Left lung (tissue), 4 donors: ENCODE measurements at regions not wholly inside any gene's neighbourhood (a gene's known extent, or its start where the extent isn't known, plus 50 kb on each side); places are given as distances from the start of the nearest gene placed in this dataset.

Experiments
- ATAC-seq: fragments of 200-7000 bp; cut with Tn5 transposase; one replicate; pipeline ENCODE4 v1.9.1; 2020; ENCODE audit warnings: moderate library complexity
- DNase-seq, 4 donors: peaks; one replicate each; pipeline ENCODE4 v3.0.0-alpha.2; 2013 to 2020
- H3K27ac ChIP-seq, 2 donors: fragments of 200-600 bp; sonication (generic) in 1 of 2; one replicate each; pipeline versions ENCODE4 v1.5.0 to v1.8.0; 2020 to 2021
- H3K27me3 ChIP-seq, 2 donors: fragments of 200-600 bp; sonication (generic) in 1 of 2; one replicate each; pipeline versions ENCODE4 v1.5.0 to v1.8.0; 2020 to 2021
- H3K36me3 ChIP-seq, 2 donors: fragments of 200-600 bp; sonication (generic) in 1 of 2; one replicate each; pipeline versions ENCODE4 v1.5.0 to v1.8.0; 2020 to 2021
- H3K4me1 ChIP-seq, 2 donors: fragments of 200-600 bp; one replicate each; pipeline ENCODE4 v1.8.0; 2021
- H3K4me3 ChIP-seq, 2 donors: fragments of 200-600 bp; sonication (generic) in 1 of 2; one replicate each; pipeline versions ENCODE4 v1.5.0 to v1.8.0; 2020 to 2021; ENCODE audit warnings: mild to moderate bottlenecking in 1 of 2
- H3K9me3 ChIP-seq, 2 donors: fragments of 200-600 bp; sonication (generic) in 1 of 2; one replicate each; pipeline versions ENCODE4 v1.5.0 to v1.8.0; 2020 to 2021
- CTCF ChIP-seq, 2 donors: fragments of 200-600 bp; sonication (generic) in 1 of 2; IDR thresholded peaks; one replicate each; pipeline versions ENCODE4 v1.5.0 to v1.8.0; 2021; ENCODE audit warnings: antibody characterized with exemption in 2 of 2
- intact Hi-C, 2 donors: fragments of 100-400 bp; cut with DNase I; formaldehyde crosslinking; loops; one replicate each; pipeline versions ENCODE4 v1.11.2 to v1.14.2; 2022
- donor health status: DM: no; HTN: yes; CAD: no.
- donor health status: DM: no; HTN: no; CAD: no.

DNA sequence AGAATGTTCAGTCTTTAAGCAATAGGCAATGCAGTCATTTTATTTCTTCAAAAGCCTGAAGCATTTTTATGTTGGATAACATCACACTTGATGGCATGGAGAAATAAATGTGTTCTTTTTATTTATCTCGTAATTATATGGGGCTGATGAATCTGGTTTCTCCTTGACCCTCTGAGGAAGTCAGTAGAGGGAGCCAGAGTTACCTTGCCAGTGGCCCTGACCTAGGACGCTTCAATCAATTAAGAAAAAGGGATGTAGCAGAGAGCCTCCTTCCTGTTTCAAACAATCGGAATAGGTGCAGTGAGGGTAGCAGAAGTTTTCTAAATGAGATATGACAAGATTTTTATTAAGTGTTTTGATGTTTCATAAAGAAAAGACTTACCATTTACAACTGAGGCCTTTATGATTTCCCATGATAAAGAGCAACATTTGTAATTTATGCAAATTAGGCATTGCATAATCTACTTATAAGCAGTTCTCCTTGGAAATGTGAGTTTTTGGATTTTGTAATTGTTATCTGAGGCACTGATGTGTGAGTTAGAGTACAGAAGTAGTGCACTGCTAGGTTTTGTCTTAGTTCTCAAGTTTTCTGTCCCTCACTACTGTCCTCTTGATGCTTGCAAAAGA is 129.1 kb downstream of the RAP2B start:
- TF ChIP-seq CTCF (IDR thresholded peaks at IDR 0.05), result peak in 1 of 2 donors; percentile 46
- intact Hi-C loops, result loop anchor here in 1 of 2 donors (10.0 kb wide), 1 partner anchor 126 kb away; the partner anchor contains the start of gene RAP2B

GRCh38 chr3:153293265-153293664 is 131.2 kb downstream of the RAP2B start:
- Histone ChIP-seq H3K27me3 (no peaks in the 10 kb centered on the region), H3K4me1 (peaks cover 29 to 50% of the 10 kb centered on the region in 2 donors), H3K9me3 (no peaks in the 10 kb centered on the region), H3K4me3 (no peak overlapping the region), H3K36me3 (no peaks in the 10 kb centered on the region), H3K27ac (peak overlapping the region; percentile 64 to 69)
- intact Hi-C loops, result loop anchor here in 1 of 2 donors (10.0 kb wide), 1 partner anchor 128 kb away; the partner anchor contains the start of gene RAP2B
- no peak for TF ChIP-seq CTCF (IDR thresholded peaks at IDR 0.05)
- ATAC-seq (peak; percentile 37), DNase-seq (peak in 2 of 4 donors; percentile 57 to 73)

More for the DNA sequence above, 129.1 kb downstream of the RAP2B start:
- H3K36me3 ChIP-seq, result no peaks in the 10 kb centered on the region
- DNase-seq (no peak), ATAC-seq (peak; percentile 84)
- peak overlapping the region; percentile 20 to 22 for H3K27ac ChIP-seq
- H3K4me3 ChIP-seq, result no peak overlapping the region
- H3K4me1 ChIP-seq, result peaks cover 29 to 50% of the 10 kb centered on the region in 2 donors
- H3K9me3 ChIP-seq, result no peaks in the 10 kb centered on the region
- no peaks in the 10 kb centered on the region for H3K27me3 ChIP-seq

DNA sequence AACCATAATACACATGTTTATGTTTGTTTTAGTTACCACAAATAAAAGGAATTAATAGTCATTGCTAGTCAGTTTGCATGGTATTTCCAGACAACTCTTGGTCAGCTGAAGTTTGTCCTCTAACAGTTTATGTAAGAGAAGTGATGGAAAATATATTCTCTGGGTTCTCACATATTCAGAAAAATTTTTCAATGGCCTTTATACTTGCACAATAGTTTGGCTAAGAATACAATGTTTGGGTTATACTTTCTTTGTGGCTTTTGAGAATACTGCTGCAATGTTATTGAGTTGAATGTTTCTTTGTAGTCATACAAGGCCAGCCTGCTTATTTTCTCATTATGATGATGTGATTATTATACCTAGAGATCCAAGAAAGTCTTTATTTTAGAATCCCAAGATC is 133.9 kb downstream of the RAP2B start:
- H3K9me3 ChIP-seq, result no peaks in the 10 kb centered on the region
- ATAC-seq (peak; percentile 42), DNase-seq (peak in 2 of 4 donors; percentile 92 to 95)
- H3K27ac ChIP-seq, result peak overlapping the region in 1 of 2 donors; percentile 58
- TF ChIP-seq CTCF (IDR thresholded peaks at IDR 0.05), result no peak
- intact Hi-C loops, result loop anchor here in 1 of 2 donors (10.0 kb wide), 1 partner anchor 131 kb away; the partner anchor contains the start of gene RAP2B
- no peak overlapping the region for H3K4me3 ChIP-seq
- H3K36me3 ChIP-seq, result no peaks in the 10 kb centered on the region
- H3K27me3 ChIP-seq, result no peaks in the 10 kb centered on the region
- H3K4me1 ChIP-seq, result peaks cover 21 to 29% of the 10 kb centered on the region in 2 donors

DNA sequence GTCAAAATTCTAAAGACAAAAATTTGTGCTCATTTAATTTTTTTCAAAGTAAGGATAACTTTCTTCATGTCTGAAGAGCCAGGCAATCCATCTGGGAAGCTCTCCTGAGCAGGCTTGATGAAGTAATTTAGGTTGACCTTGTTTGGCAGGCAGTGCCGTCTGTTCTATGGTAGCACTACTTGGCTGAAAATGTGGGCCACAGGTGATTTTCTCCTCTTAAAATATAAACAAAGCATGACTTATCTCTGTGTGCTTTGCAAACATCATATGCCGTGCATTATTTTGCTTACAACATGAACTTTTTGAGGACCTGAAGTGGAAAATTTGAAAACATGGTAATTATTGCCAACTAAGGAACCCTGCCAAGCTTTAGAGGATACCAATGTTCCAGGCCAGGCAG is 143.2 kb downstream of the RAP2B start:
- no peak for TF ChIP-seq CTCF (IDR thresholded peaks at IDR 0.05)
- H3K36me3 ChIP-seq, result no peaks in the 10 kb centered on the region
- H3K9me3 ChIP-seq, result no peaks in the 10 kb centered on the region
- no peak for DNase-seq
- ATAC-seq, result peak; percentile 32
- no peaks in the 10 kb centered on the region for H3K4me1 ChIP-seq
- H3K4me3 ChIP-seq, result no peak overlapping the region
- no peak overlapping the region for H3K27ac ChIP-seq
- intact Hi-C loops, result no loop called here
- no peaks in the 10 kb centered on the region for H3K27me3 ChIP-seq

GRCh38 chr3:153311541-153311940 is 149.5 kb downstream of the RAP2B start:
- Histone ChIP-seq H3K27ac (no peak overlapping the region), H3K27me3 (no peaks in the 10 kb centered on the region), H3K36me3 (no peaks in the 10 kb centered on the region), H3K9me3 (no peaks in the 10 kb centered on the region), H3K4me1 (no peaks in the 10 kb centered on the region), H3K4me3 (no peak overlapping the region)
- DNase-seq (no peak), ATAC-seq (no peak)
- TF ChIP-seq CTCF (IDR thresholded peaks at IDR 0.05), result no peak
- intact Hi-C loops, result no loop called here
